ENCODE measurements at regions not wholly inside any gene's neighbourhood (a gene's known extent, or its start where the extent isn't known, plus 50 kb on each side); places are given as distances from the start of the nearest gene placed in this dataset.

GRCh38 chr2:139230881-139231280, 450.7 kb upstream of the NXPH2 start:
- DNase-seq: no peak

- no peak for DNase-seq
Observed at GRCh38 chr2:139228276-139228675, 448.1 kb upstream of the NXPH2 start.

GRCh38 chr2:139225961-139226360, 445.8 kb upstream of the NXPH2 start:
- no peak for DNase-seq

DNA sequence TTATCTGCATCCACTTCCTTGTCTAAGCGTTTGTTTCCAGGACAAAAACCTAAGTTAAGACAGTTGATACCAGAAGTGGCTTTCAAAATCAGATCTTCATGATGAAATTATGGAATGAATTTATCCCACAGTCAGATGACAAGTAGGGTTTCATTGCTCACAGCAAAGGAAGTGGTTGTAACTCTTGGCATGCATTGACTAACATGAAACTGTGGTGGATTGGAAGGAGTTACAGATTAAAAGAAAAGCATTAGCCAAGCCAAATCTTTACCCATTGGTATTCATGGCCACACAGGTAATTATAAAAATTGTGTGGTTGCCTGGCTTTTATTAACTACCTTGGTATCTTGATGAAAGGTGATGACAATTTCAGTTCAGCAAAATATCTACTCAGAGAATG, 438.0 kb upstream of the NXPH2 start:
- DNase-seq: no peak

- DNase-seq: no peak
Observed at GRCh38 chr2:139217641-139218040, 437.5 kb upstream of the NXPH2 start.

DNA sequence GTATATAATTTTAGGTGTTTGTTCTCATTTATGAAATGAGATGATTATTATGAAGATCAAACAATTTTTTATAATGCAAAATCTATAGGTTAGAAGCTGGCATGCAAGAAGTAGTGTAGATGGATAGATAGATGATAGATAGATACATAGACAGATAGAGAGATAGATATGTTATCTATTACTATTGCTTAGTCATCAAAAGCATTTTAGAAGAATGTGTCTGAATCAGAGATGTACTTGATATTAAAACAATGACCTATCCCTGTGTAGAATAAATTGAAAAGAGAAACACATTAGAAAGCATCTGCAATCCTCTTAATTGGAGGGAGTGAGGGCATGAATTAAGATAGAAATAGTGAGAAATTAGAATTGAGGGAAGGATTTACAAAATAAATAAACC, 436.2 kb upstream of the NXPH2 start:
- no peak for DNase-seq

DNA sequence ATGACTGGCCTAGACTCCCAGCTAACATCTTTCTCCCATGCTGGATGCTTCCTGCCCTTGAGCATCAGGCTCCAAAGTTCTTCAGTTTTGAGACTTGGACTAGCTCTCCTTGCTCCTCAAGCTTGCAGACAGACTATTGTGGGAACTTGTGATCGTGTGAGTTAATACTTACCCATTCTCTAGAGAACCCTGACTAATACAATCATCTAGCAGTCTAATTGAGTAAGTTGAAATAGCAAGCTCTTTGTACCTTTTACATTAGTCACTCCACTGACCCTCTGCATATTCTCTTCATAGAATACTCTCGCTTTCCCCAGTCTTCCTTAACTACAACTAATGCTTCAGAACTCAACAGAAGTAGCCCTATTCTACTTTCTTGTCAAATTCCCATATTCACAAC, 434.6 kb upstream of the NXPH2 start:
- no peak for DNase-seq

DNA sequence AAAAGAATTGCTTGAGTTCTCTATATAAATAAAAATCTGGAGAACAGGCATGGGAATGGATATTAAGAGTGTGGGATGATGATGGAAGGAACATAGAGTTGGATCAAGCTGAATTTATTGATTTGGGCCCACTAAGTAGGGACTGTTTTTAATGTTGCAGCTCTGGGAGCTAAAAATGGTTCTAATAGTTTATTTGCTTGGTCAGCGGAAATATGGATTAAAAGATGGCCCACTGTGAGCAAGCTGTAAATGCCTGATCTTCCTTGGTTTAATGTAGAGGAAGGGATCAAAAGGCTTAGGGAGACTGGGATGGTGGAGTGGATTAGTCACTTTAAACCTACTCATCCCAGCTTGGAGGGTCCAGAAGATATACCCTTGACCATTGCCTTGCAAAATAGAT, 429.4 kb upstream of the NXPH2 start:
- DNase-seq: no peak

- DNase-seq: no peak
Observed at GRCh38 chr2:139201516-139201915, 421.3 kb upstream of the NXPH2 start.

DNA sequence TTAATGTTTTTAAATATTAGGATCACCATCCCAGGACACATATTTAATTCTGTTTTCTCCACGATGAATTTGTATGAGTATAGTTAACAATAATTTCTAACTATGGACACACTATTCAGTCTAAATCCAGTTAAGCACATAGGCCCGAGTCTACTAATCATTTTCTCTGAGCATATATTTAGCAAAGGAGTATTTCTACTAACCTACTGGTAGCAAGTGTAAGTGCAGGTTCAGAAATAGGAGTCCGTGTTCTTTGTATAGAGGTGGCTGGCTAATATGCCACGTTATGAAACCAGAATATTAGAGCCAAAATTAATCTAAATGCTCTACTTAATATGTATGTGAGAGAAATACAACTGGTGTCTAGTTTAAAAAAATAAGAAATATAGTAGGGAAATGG, 416.6 kb upstream of the NXPH2 start:
- no peak for DNase-seq

DNA sequence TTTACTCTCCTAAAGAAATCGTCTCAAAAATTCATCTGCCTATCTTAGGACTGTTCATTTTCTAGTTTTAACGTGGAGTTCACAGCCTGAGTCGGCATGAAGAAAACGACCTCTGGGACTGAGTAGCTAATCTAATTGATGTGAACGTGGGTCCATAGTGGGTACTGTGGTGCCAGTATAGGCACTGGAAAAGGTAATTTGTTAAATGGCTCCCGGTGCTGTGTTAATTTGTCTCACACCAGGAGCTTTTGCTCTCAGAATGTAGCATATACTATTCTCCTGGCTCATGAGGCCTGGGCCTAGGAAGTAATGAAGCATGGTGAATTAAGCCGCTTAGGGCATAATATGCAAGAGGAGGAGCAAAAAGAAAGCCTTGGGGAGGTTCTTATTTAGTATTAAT, 414.4 kb upstream of the NXPH2 start:
- DNase-seq: no peak

- no peak for DNase-seq
Observed at GRCh38 chr2:139177041-139177440, 396.9 kb upstream of the NXPH2 start.

DNA sequence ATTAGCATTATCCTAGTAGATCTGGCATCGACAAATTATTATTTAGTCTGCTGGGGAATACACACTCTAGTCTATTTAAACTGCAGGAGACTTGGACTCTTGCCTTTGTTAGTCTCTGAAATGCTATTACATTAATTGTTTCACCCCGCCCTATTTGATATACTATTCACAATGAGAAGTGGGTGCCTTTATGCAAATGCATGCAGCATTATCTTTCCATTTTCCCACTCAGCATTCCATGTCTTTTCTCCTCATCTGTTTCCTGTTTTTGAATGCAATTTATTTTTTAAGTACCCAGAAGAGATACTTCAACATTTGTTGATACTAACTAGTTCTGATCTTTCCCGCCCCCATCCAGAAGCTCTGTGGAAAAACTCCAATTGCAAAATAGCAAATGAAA, 395.3 kb upstream of the NXPH2 start:
- DNase-seq: peak; percentile 17

DNA sequence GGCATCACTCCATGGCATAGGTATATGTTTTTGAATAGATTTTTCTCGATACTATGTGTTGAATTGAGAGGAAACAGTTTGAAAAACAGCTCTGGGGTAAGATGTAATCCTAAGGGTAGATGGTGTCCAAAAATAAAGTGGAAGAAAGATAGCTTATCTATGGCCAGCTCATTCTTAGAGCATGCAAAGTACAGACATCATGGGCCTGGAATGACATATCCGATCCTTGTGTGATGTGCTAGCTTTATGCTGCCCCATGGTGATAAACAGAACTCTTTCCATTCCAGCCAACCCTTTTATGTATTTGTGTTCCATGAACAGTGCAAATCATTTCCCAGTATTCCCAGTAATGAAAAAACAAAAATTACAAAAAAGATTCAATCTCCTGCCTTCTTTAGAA, 390.2 kb upstream of the NXPH2 start:
- no peak for DNase-seq

GRCh38 chr2:139165601-139166000, 385.4 kb upstream of the NXPH2 start:
- no peak for DNase-seq

- DNase-seq: no peak
Observed at GRCh38 chr2:139165041-139165440, 384.9 kb upstream of the NXPH2 start.

- DNase-seq: no peak
Observed at GRCh38 chr2:139162957-139163356, 382.8 kb upstream of the NXPH2 start.

GRCh38 chr2:139162456-139162855, 382.3 kb upstream of the NXPH2 start:
- DNase-seq: no peak

DNA sequence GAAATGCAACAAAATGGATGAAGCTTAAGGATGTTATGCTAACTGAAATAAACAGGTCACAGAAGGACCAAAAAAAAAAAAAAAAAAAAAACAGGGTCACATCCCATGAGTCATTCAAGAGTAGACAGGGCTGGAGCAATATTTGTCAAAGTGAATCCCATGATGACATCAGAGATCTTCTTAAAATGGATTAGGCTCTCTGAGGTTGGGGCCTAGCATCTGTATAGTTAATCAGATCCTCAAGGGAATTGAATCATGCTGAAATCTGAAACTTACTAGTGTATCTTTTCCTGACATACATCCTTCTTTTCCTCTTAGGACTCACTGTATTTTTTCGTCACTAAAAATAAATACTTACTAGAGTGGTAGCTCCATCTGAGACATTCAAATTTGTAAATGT, 380.6 kb upstream of the NXPH2 start:
- DNase-seq: no peak

GRCh38 chr2:139159177-139159576, 379.0 kb upstream of the NXPH2 start:
- no peak for DNase-seq

GRCh38 chr2:139156730-139157129, 376.5 kb upstream of the NXPH2 start:
- no peak for DNase-seq

DNA sequence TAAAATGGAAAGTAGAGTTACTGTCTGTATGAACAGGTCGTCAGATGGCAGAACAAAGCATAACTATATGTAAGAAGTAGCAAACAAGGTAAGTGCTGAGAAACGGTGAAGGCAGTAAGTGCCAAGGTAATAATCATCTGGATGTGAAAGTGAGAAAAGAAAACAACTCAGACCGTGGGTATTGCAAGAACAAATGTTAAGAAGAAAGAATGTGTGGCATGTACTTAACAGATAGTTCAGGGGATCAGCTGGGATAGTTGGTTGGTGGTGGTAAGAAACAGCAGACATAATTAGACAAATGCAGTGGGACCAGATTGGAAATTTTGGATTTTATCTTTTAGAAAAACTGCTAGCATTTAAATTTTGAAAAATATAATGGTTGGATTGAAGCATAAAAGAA, 375.8 kb upstream of the NXPH2 start:
- no peak for DNase-seq

GRCh38 chr2:139142252-139142880, 362.2 kb upstream of the NXPH2 start:
- DNase-seq: no peak

DNA sequence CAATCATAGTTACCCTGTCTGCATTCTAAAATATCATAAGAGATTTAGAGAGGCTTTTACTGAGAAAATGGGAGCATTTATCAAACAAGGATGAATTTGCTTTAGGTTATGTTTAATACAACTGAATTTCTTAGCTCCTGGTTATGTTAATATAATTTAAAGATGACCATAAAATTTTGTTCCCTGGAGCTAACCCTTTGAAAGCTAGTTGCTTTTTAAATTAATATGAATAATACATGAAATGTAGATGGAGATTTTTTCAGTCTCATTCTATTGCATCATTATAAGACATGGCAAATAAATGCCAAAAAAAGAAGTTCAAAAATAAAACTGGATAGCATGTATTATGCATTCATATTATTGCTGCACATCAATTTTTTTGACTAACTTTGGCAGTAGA, 344.1 kb upstream of the NXPH2 start:
- no peak for DNase-seq

- DNase-seq: no peak
Observed at GRCh38 chr2:139123795-139124194, 343.6 kb upstream of the NXPH2 start.

- DNase-seq: no peak
Observed at GRCh38 chr2:139122711-139123158, 342.5 kb upstream of the NXPH2 start.

All from NCI-H2227 treated with DMSO at 0.1 percent for 48 hours (cell line).